DOHH2 (cell line): ENCODE measurements at regions not wholly inside any gene's neighbourhood (a gene's known extent, or its start where the extent isn't known, plus 50 kb on each side); places are given as distances from the start of the nearest gene placed in this dataset.

ENCODE experiments used
- H3F3A ChIP-seq: fragments of 200-600 bp; sonication (generic), shearing (Covaris generic); 2 replicates; pipeline ENCODE4 v1.6.0; 2016; ENCODE audit warnings: antibody characterized with exemption, mild to moderate bottlenecking; ENCODE audit not compliant: control insufficient read depth, insufficient read depth
- H3K27ac ChIP-seq: fragments of 200-600 bp; sonication (generic); 2 replicates; pipeline ENCODE4 v1.5.1; 2014; ENCODE audit warnings: low read depth, mild to moderate bottlenecking, low read length, moderate library complexity
- H3K27me3 ChIP-seq: fragments of 200-600 bp; sonication (generic); 2 replicates; pipeline ENCODE4 v1.6.1; 2014; ENCODE audit warnings: mild to moderate bottlenecking, low read length, mixed read lengths; ENCODE audit not compliant: control insufficient read depth
- H3K36me3 ChIP-seq: fragments of 200-600 bp; sonication (generic); 2 replicates; pipeline ENCODE4 v1.6.1; 2014; ENCODE audit warnings: mild to moderate bottlenecking, low read length, moderate library complexity, mixed read lengths; ENCODE audit not compliant: control insufficient read depth
- H3K4me1 ChIP-seq: fragments of 200-600 bp; sonication (generic); 2 replicates; pipeline ENCODE4 v1.6.1; 2014; ENCODE audit warnings: mild to moderate bottlenecking, low read length, mixed read lengths; ENCODE audit not compliant: control insufficient read depth
- H3K4me2 ChIP-seq: fragments of 200-600 bp; sonication (generic); 2 replicates; pipeline ENCODE4 v1.6.0; 2014; ENCODE audit warnings: mild to moderate bottlenecking, low read length, moderate library complexity
- H3K4me3 ChIP-seq: fragments of 200-600 bp; sonication (generic); 2 replicates; pipeline ENCODE4 v1.5.1; 2014; ENCODE audit warnings: mild to moderate bottlenecking, low read length, mixed read lengths
- H3K79me2 ChIP-seq: fragments of 200-600 bp; sonication (generic); 2 replicates; pipeline ENCODE4 v1.6.1; 2014; ENCODE audit warnings: mild to moderate bottlenecking, low read length, mixed read lengths; ENCODE audit not compliant: control insufficient read depth
- H3K9me2 ChIP-seq: fragments of 200-600 bp; sonication (generic); replicated peaks from 2 replicates; pipeline ENCODE4 v1.6.1; 2014; ENCODE audit warnings: mild to moderate bottlenecking, low read length, mixed read lengths; ENCODE audit not compliant: control insufficient read depth
- H3K9me3 ChIP-seq: fragments of 200-600 bp; sonication (generic); 2 replicates; pipeline ENCODE4 v1.6.1; 2014; ENCODE audit warnings: antibody characterized with exemption, low read length, mixed read lengths; ENCODE audit not compliant: control insufficient read depth, insufficient read depth
- H4K20me1 ChIP-seq: fragments of 200-600 bp; sonication (generic); 2 replicates; pipeline ENCODE4 v1.6.0; 2014; ENCODE audit warnings: low read depth, mild to moderate bottlenecking, antibody characterized with exemption, low read length, moderate library complexity; ENCODE audit not compliant: control insufficient read depth, insufficient read depth
- EZH2phosphoT487 ChIP-seq: fragments of 200-600 bp; sonication (generic); IDR thresholded peaks from 2 replicates; pipeline ENCODE4 v1.6.1; 2017; ENCODE audit warnings: borderline replicate concordance, mild to moderate bottlenecking, antibody characterized with exemption, low read length, moderate library complexity, mixed read lengths
- TF ChIP-seq, protein P1 (sequence below): fragments of 200-600 bp; sonication (generic); IDR thresholded peaks from one replicate; pipeline ENCODE4 v1.5.1; 2014; ENCODE audit warnings: antibody characterized with exemption, mild to moderate bottlenecking, low read depth, low read length; ENCODE audit not compliant: poor library complexity, severe bottlenecking

DNA sequence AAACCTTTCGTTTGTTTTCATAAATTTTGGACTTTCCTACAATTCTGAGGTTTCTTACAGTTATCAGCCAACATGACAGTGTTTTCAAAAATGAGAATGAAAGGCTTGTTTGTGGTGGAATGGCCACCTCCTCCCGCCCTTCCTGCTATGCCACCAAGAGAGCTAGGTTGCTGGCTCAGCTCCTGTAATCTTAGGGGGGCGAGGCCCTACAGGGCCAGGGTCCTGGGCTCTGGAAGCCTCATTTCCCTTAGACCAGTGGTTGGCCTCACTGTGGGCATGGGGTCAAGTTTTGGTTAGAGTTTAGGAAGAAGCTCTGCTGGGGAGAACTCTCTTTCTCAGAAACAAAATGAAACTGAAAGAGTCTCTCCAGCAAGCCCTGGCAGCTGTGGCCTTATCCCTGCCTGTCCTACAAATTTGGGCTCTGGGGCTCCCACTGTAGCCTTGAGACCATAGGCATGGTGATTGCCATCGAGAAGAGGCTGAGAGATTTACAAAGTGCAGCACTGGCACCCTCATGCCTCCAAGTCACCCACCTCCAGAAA lies 66.2 kb downstream of the IRX1 start:
- Histone ChIP-seq H3K27ac (no peak overlapping the region), H3K4me2 (no peak overlapping the region), H3K79me2 (no peaks in the 10 kb centered on the region), H3K9me2 (no peaks in the 10 kb centered on the region), H3K27me3 (no peaks in the 10 kb centered on the region), H4K20me1 (no peaks in the 10 kb centered on the region), H3F3A (no peaks in the 10 kb centered on the region), H3K36me3 (no peaks in the 10 kb centered on the region), H3K9me3 (peaks cover 8% of the 10 kb centered on the region; the same call in 1 of the 2 replicates), H3K4me1 (no peaks in the 10 kb centered on the region), H3K4me3 (no peak overlapping the region)
- no peak for TF ChIP-seq EZH2phosphoT487
- TF ChIP-seq, protein P1, sequence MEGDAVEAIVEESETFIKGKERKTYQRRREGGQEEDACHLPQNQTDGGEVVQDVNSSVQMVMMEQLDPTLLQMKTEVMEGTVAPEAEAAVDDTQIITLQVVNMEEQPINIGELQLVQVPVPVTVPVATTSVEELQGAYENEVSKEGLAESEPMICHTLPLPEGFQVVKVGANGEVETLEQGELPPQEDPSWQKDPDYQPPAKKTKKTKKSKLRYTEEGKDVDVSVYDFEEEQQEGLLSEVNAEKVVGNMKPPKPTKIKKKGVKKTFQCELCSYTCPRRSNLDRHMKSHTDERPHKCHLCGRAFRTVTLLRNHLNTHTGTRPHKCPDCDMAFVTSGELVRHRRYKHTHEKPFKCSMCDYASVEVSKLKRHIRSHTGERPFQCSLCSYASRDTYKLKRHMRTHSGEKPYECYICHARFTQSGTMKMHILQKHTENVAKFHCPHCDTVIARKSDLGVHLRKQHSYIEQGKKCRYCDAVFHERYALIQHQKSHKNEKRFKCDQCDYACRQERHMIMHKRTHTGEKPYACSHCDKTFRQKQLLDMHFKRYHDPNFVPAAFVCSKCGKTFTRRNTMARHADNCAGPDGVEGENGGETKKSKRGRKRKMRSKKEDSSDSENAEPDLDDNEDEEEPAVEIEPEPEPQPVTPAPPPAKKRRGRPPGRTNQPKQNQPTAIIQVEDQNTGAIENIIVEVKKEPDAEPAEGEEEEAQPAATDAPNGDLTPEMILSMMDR, result no peak

DNA sequence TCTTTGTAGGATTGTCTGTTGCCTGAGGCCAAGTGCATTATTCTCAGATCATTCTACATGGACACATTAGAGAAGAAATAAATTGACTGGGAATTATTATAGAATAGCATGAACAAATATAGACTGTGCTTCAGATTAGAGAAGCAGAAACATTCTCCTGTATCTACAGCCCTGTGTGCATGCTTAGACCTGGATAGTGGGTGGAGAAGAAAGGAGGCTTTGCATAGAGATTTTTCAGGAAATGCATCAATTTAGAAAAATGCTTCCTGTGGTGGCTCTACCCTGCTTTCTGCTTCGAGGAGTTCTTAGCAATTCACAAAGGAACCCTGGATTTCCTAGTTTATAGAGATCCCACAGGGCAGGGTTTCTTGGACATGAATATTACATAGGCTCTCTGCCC lies 66.7 kb downstream of the IRX1 start:
- no peak overlapping the region for H3K27ac ChIP-seq

DNA sequence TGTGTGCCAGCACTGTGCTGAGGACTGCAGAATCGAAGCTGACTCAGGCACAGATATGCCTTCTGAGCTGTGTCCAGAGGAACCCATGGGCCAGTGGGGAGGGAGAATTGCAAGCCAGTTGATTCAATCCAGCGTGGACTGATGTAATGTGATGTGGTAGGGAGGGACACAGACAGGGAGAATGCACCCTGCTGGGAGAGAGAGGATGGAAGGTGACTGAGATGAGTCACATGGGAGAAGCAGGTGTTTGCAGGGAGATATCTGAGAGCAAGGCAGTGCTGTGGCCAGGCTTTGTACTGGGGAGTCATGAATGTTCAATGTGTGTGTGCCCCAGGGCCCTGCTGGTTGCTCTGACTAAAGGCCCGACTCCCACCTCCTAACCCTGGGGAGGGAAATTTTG lies 75.7 kb downstream of the IRX1 start:
- Histone ChIP-seq H3K9me3 (no peaks in the 10 kb centered on the region), H3K27me3 (no peaks in the 10 kb centered on the region), H4K20me1 (no peaks in the 10 kb centered on the region), H3K4me3 (no peak overlapping the region), H3K4me2 (no peak overlapping the region), H3K4me1 (no peaks in the 10 kb centered on the region), H3K27ac (no peak overlapping the region), H3K9me2 (no peaks in the 10 kb centered on the region), H3K79me2 (no peaks in the 10 kb centered on the region), H3K36me3 (no peaks in the 10 kb centered on the region), H3F3A (no peaks in the 10 kb centered on the region)
- TF ChIP-seq EZH2phosphoT487, result no peak
- TF ChIP-seq, protein P1, result no peak

More for the DNA sequence above, 66.7 kb downstream of the IRX1 start:
- H3K27me3 ChIP-seq, result no peaks in the 10 kb centered on the region
- H3K4me1 ChIP-seq, result no peaks in the 10 kb centered on the region
- TF ChIP-seq, protein P1, result no peak
- TF ChIP-seq EZH2phosphoT487, result no peak
- H3K79me2 ChIP-seq, result no peaks in the 10 kb centered on the region
- H3K9me3 ChIP-seq, result peaks cover 8% of the 10 kb centered on the region; the same call in 1 of the 2 replicates
- H3K4me2 ChIP-seq, result no peak overlapping the region
- no peaks in the 10 kb centered on the region for H3F3A ChIP-seq
- H3K4me3 ChIP-seq, result no peak overlapping the region
- H4K20me1 ChIP-seq, result no peaks in the 10 kb centered on the region
- H3K36me3 ChIP-seq, result no peaks in the 10 kb centered on the region
- H3K9me2 ChIP-seq, result no peaks in the 10 kb centered on the region
